Loucy (cell line): ENCODE measurements at regions not wholly inside any gene's neighbourhood (a gene's known extent, or its start where the extent isn't known, plus 50 kb on each side); places are given as distances from the start of the nearest gene placed in this dataset.

Experiments
- H2AFZ ChIP-seq: fragments of 200-600 bp; sonication (generic); 2 replicates; pipeline ENCODE4 v1.6.0; 2016; ENCODE audit warnings: antibody characterized with exemption, mild to moderate bottlenecking, low read length, moderate library complexity
- H3F3A ChIP-seq: fragments of 200-600 bp; 2 replicates; pipeline ENCODE4 v1.6.0; 2016; ENCODE audit warnings: antibody characterized with exemption, low read depth, mild to moderate bottlenecking
- H3K27me3 ChIP-seq: fragments of 200-600 bp; sonication (generic); 2 replicates; pipeline ENCODE4 v1.6.1; 2014; ENCODE audit warnings: low read length, mild to moderate bottlenecking; ENCODE audit not compliant: insufficient read depth, poor library complexity, severe bottlenecking
- H3K36me3 ChIP-seq: fragments of 200-600 bp; sonication (generic); 2 replicates; pipeline ENCODE4 v1.6.1; 2016; ENCODE audit warnings: low read length; ENCODE audit not compliant: insufficient read depth
- H3K4me1 ChIP-seq: fragments of 200-600 bp; sonication (generic); 2 replicates; pipeline ENCODE4 v1.5.1; 2014; ENCODE audit warnings: low read length, mild to moderate bottlenecking; ENCODE audit not compliant: insufficient read depth, poor library complexity, severe bottlenecking
- H3K4me2 ChIP-seq: fragments of 200-600 bp; sonication (generic); 2 replicates; pipeline ENCODE4 v1.6.0; 2014; ENCODE audit warnings: antibody characterized with exemption, low read length, low read depth, mild to moderate bottlenecking; ENCODE audit not compliant: poor library complexity, severe bottlenecking
- H3K4me3 ChIP-seq: fragments of 200-600 bp; sonication (generic); 2 replicates; pipeline ENCODE4 v1.5.1; 2014; ENCODE audit warnings: low read length, mild to moderate bottlenecking, mixed read lengths; ENCODE audit not compliant: poor library complexity, severe bottlenecking
- H3K79me2 ChIP-seq: fragments of 200-600 bp; sonication (generic); 2 replicates; pipeline ENCODE4 v1.6.1; 2014; ENCODE audit warnings: low read length; ENCODE audit not compliant: insufficient read depth
- H3K9ac ChIP-seq: fragments of 200-600 bp; sonication (generic); 2 replicates; pipeline ENCODE4 v1.6.0; 2014; ENCODE audit warnings: mild to moderate bottlenecking, low read depth, low read length, moderate library complexity; ENCODE audit not compliant: poor library complexity, severe bottlenecking
- H3K9me2 ChIP-seq: fragments of 200-600 bp; sonication (generic); replicated peaks from 2 replicates; pipeline ENCODE4 v1.6.1; 2016; ENCODE audit warnings: low read depth, low read length, mixed read lengths
- H3K9me3 ChIP-seq: fragments of 200-600 bp; sonication (generic); 2 replicates; pipeline ENCODE4 v1.6.1; 2014; ENCODE audit warnings: mild to moderate bottlenecking, antibody characterized with exemption, low read length, low read depth; ENCODE audit not compliant: insufficient read depth
- H4K20me1 ChIP-seq: fragments of 200-600 bp; sonication (generic); 2 replicates; pipeline ENCODE4 v1.6.0; 2014; ENCODE audit warnings: antibody characterized with exemption, low read length, mild to moderate bottlenecking; ENCODE audit not compliant: insufficient read depth, poor library complexity, severe bottlenecking
- EZH2phosphoT487 ChIP-seq: fragments of 200-600 bp; IDR thresholded peaks from 2 replicates; pipeline ENCODE4 v1.6.1; 2018; ENCODE audit warnings: antibody characterized with exemption, mild to moderate bottlenecking, moderate library complexity, borderline replicate concordance
- TF ChIP-seq, protein P1 (sequence below): fragments of 200-600 bp; sonication (generic); conservative IDR thresholded peaks from 2 replicates; pipeline ENCODE4 v1.5.1; 2014; ENCODE audit warnings: mild to moderate bottlenecking, antibody characterized with exemption, low read length

GRCh38 chr12:3350432-3350831, 140.6 kb upstream of the PRMT8 start:
- H3K4me2 ChIP-seq = no peak overlapping the region
- TF ChIP-seq EZH2phosphoT487 = no peak
- TF ChIP-seq, protein P1, sequence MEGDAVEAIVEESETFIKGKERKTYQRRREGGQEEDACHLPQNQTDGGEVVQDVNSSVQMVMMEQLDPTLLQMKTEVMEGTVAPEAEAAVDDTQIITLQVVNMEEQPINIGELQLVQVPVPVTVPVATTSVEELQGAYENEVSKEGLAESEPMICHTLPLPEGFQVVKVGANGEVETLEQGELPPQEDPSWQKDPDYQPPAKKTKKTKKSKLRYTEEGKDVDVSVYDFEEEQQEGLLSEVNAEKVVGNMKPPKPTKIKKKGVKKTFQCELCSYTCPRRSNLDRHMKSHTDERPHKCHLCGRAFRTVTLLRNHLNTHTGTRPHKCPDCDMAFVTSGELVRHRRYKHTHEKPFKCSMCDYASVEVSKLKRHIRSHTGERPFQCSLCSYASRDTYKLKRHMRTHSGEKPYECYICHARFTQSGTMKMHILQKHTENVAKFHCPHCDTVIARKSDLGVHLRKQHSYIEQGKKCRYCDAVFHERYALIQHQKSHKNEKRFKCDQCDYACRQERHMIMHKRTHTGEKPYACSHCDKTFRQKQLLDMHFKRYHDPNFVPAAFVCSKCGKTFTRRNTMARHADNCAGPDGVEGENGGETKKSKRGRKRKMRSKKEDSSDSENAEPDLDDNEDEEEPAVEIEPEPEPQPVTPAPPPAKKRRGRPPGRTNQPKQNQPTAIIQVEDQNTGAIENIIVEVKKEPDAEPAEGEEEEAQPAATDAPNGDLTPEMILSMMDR = no peak
- H3K27me3 ChIP-seq = no peaks in the 10 kb centered on the region
- H3F3A ChIP-seq = no peaks in the 10 kb centered on the region
- no peak overlapping the region for H3K9ac ChIP-seq
- H2AFZ ChIP-seq = no peak overlapping the region
- H3K4me1 ChIP-seq = no peaks in the 10 kb centered on the region
- no peaks in the 10 kb centered on the region for H3K9me3 ChIP-seq
- H3K79me2 ChIP-seq = no peaks in the 10 kb centered on the region
- H3K9me2 ChIP-seq = no peaks in the 10 kb centered on the region
- H3K4me3 ChIP-seq = no peak overlapping the region
- no peaks in the 10 kb centered on the region for H3K36me3 ChIP-seq
- no peaks in the 10 kb centered on the region for H4K20me1 ChIP-seq

DNA sequence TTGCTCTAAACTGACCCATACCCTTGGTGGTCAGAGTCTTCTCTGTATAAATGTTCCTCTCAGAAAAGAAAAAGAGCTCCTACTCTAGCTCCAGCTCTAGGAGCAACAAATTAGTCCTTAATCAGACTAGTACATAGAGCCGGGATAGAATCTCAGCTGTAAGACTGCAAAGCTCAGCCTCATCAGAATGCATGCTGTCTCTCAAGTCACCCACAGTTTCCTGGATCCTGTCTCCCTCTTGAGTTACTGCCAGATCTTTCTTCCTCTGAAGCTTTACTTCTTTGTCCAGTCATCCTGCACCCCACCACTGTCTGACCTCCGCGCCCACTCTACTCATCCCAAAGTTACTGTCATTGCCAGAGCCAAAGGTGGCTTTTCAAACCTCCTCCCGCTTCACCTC, 139.3 kb upstream of the PRMT8 start:
- Histone ChIP-seq H3K4me1 (no peaks in the 10 kb centered on the region), H3K27me3 (no peaks in the 10 kb centered on the region)
- TF ChIP-seq, protein P1 = no peak
- TF ChIP-seq EZH2phosphoT487 = no peak

GRCh38 chr12:3352230-3352629, 138.8 kb upstream of the PRMT8 start:
- H2AFZ ChIP-seq = no peak overlapping the region
- H3K4me1 ChIP-seq = no peaks in the 10 kb centered on the region
- no peaks in the 10 kb centered on the region for H3K36me3 ChIP-seq
- H3K9me3 ChIP-seq = no peaks in the 10 kb centered on the region
- no peaks in the 10 kb centered on the region for H3F3A ChIP-seq
- no peaks in the 10 kb centered on the region for H4K20me1 ChIP-seq
- H3K9me2 ChIP-seq = no peaks in the 10 kb centered on the region
- H3K4me3 ChIP-seq = no peak overlapping the region
- no peak for TF ChIP-seq EZH2phosphoT487
- TF ChIP-seq, protein P1 = no peak
- H3K4me2 ChIP-seq = no peak overlapping the region
- H3K79me2 ChIP-seq = no peaks in the 10 kb centered on the region
- H3K27me3 ChIP-seq = no peaks in the 10 kb centered on the region
- H3K9ac ChIP-seq = no peak overlapping the region

More for the DNA sequence above, 139.3 kb upstream of the PRMT8 start:
- Histone ChIP-seq H3K4me2 (no peak overlapping the region), H3K9ac (no peak overlapping the region), H2AFZ (no peak overlapping the region), H3K9me3 (no peaks in the 10 kb centered on the region), H3K4me3 (no peak overlapping the region), H3K36me3 (no peaks in the 10 kb centered on the region), H3K79me2 (no peaks in the 10 kb centered on the region), H4K20me1 (no peaks in the 10 kb centered on the region), H3F3A (no peaks in the 10 kb centered on the region), H3K9me2 (no peaks in the 10 kb centered on the region)
